SH-SY5Y (cell line): ENCODE measurements at regions not wholly inside any gene's neighbourhood (a gene's known extent, or its start where the extent isn't known, plus 50 kb on each side); places are given as distances from the start of the nearest gene placed in this dataset.

Source experiments
- GATA2 ChIP-seq: IDR thresholded peaks from 2 replicates; pipeline ENCODE4 v1.6.1; 2011; ENCODE audit warnings: mild to moderate bottlenecking, low read depth, low read length
- GATA3 ChIP-seq: IDR thresholded peaks from 2 replicates; pipeline ENCODE4 v1.6.1; 2011; ENCODE audit warnings: low read depth, mild to moderate bottlenecking, low read length, moderate library complexity

DNA sequence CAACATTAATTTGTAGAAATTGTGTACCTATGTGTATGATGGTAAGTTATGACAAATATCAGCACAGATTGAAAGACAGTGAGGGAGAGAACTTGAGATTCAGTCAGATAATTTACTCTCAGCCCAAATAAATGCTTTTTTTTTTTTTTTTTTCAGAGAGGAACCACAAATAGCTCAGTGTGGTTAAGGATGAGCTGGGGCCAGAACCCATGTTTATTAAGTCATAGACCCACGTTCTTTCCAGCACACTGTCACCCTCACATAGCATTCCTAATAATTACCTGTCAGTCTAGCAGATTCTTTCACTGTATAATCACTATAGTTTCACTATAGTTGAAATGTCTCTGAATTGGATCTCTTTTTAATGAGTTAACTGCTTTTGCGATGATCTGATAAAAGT lies 246.1 kb downstream of the ZIC1 start:
- TF ChIP-seq GATA3, result no peak
- TF ChIP-seq GATA2, result no peak
